ENCODE measurements at regions not wholly inside any gene's neighbourhood (a gene's known extent, or its start where the extent isn't known, plus 50 kb on each side); places are given as distances from the start of the nearest gene placed in this dataset.

DNA sequence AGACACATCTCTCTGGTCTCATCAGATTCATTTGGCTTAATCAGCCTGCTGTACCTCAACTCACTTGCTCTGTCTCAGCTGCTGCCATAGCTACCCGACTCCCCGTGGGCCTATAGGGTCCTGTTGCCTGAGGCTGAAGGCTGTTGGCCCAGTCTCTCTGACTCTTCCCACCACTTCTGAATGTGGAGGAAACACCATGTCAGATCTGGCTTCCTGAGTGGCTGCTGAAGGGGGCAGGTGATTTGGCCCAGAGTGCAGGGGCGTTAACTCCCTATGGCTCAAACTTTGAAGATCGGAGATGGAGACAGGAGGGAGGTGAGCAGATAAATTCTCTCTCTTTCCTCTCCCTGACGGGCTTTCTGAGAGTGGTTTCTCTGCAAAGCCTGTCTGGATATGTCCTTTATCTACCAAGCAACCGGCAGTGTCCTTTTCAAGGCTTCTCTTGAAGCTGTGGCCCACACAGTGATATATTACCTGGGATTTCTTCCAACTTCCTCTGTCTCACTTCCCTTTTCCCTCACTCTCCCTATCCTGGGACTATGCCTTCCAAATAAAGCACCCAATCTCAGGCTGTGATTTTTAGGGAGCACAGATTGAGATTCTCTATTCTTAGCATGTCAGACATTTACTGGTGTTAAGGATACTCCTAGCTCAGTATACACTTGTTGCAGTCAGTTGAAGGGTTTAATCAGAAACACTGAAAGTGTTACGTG is 334.9 kb upstream of the TBC1D5 start:
- ChIA-PET CTCF (no interaction called here), POLR2A (no interaction called here)
- DNase-seq = no peak
- Mint-ChIP-seq H3K27me3 (peaks cover 6% of the 10 kb centered on the region), H3K36me3 (ENCODE audit: low read depth) (no peaks in the 10 kb centered on the region), H3K27ac (no peak overlapping the region), H3K4me1 (ENCODE audit: low read depth) (no peaks in the 10 kb centered on the region), H3K4me3 (no peak overlapping the region), H3K9me3 (no peaks in the 10 kb centered on the region)
- Histone ChIP-seq H3K4me1 (ENCODE audit: insufficient read depth, low read length) (no peaks in the 10 kb centered on the region), H3K27me3 (ENCODE audit: control insufficient read depth in 1 of 2, insufficient read depth in 2 of 2, low read length in 2 of 2) (peaks cover 0 to 4% of the 10 kb centered on the region in 2 experiments), H3K4me3 (ENCODE audit: low read length) (no peak overlapping the region), H3K36me3 (ENCODE audit: insufficient read depth, low read length) (no peaks in the 10 kb centered on the region), H3K27ac (ENCODE audit: low read depth in 1 of 2, low read length in 2 of 2) (no peak overlapping the region), H3K9me3 (ENCODE audit: control insufficient read depth in 1 of 2, insufficient read depth in 1 of 2, low read length in 2 of 2) (no peaks in the 10 kb centered on the region)
- no peak for ATAC-seq (ENCODE audit: poor library complexity)
- intact Hi-C loops (cut with DNase I, micrococcal nuclease) = no loop called here
- TF ChIP-seq, protein P1, sequence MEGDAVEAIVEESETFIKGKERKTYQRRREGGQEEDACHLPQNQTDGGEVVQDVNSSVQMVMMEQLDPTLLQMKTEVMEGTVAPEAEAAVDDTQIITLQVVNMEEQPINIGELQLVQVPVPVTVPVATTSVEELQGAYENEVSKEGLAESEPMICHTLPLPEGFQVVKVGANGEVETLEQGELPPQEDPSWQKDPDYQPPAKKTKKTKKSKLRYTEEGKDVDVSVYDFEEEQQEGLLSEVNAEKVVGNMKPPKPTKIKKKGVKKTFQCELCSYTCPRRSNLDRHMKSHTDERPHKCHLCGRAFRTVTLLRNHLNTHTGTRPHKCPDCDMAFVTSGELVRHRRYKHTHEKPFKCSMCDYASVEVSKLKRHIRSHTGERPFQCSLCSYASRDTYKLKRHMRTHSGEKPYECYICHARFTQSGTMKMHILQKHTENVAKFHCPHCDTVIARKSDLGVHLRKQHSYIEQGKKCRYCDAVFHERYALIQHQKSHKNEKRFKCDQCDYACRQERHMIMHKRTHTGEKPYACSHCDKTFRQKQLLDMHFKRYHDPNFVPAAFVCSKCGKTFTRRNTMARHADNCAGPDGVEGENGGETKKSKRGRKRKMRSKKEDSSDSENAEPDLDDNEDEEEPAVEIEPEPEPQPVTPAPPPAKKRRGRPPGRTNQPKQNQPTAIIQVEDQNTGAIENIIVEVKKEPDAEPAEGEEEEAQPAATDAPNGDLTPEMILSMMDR (IDR thresholded peaks at IDR 0.05) = no peak

DNA sequence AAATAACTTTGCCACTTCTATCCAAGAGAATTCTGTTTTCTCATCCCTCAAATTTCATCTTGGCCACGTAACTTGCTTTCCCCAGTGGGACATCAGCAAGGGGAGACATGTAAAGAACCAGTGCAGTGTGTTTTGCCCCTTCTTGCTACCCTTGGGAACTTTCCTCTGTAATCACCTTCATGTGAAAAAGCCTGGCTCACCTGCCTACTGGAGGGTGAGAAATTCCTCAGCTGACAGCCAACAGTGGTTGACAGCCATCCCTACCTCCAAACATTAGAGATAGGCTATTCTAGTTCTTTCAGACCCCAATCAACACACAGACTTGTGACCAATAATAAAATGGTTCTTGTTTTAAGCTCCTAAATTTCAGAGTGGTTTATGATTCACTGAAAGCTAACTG is 333.9 kb upstream of the TBC1D5 start:
- no peaks in the 10 kb centered on the region for H3K4me1 ChIP-seq (ENCODE audit: insufficient read depth, low read length)

DNA sequence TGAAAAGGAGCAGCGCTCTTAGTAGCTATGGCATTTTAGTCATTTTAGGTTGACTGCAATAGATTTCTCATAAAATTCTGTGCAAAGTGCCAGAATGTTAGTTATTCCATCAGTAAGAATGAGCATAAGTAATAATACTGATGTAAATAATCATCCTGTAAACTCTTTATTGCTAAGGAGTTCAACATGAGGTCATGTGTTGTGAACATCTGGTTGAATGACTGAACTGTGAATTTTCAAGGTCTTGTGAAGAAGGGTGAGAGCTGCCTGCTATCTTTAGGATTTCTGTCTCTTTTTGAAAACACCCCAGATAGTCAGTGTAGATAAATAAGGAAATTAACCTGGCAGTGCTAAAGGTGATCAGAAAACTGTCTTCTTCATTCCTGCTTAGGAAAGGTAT is 333.4 kb upstream of the TBC1D5 start:
- no peaks in the 10 kb centered on the region for H3K9me3 Mint-ChIP-seq
- CTCF ChIA-PET = no interaction called here
- ATAC-seq (ENCODE audit: poor library complexity) (no peak), DNase-seq (no peak)
- no peaks in the 10 kb centered on the region for H3K9me3 ChIP-seq (ENCODE audit: control insufficient read depth in 1 of 2, insufficient read depth in 1 of 2, low read length in 2 of 2)
- H3K36me3 ChIP-seq (ENCODE audit: insufficient read depth, low read length) = no peaks in the 10 kb centered on the region
- no peaks in the 10 kb centered on the region for H3K4me1 ChIP-seq (ENCODE audit: insufficient read depth, low read length)
- intact Hi-C loops (cut with DNase I, micrococcal nuclease) = no loop called here
- H3K36me3 Mint-ChIP-seq (ENCODE audit: low read depth) = no peaks in the 10 kb centered on the region
- H3K4me3 ChIP-seq (ENCODE audit: low read length) = no peak overlapping the region
- TF ChIP-seq, protein P1 (IDR thresholded peaks at IDR 0.05) = no peak
- no peaks in the 10 kb centered on the region for H3K27me3 ChIP-seq (ENCODE audit: control insufficient read depth in 1 of 2, insufficient read depth in 2 of 2, low read length in 2 of 2)
- no peak overlapping the region for H3K4me3 Mint-ChIP-seq
- H3K27ac ChIP-seq (ENCODE audit: low read depth in 1 of 2, low read length in 2 of 2) = no peak overlapping the region
- POLR2A ChIA-PET = no interaction called here
- H3K4me1 Mint-ChIP-seq (ENCODE audit: low read depth) = no peaks in the 10 kb centered on the region
- H3K27ac Mint-ChIP-seq = no peak overlapping the region
- H3K27me3 Mint-ChIP-seq = peaks cover 6% of the 10 kb centered on the region

More for the DNA sequence above, 333.9 kb upstream of the TBC1D5 start:
- H3K36me3 ChIP-seq (ENCODE audit: insufficient read depth, low read length) = no peaks in the 10 kb centered on the region
- no peaks in the 10 kb centered on the region for H3K9me3 Mint-ChIP-seq
- POLR2A ChIA-PET = no interaction called here
- H3K27me3 Mint-ChIP-seq = peaks cover 6% of the 10 kb centered on the region
- no peak overlapping the region for H3K4me3 ChIP-seq (ENCODE audit: low read length)
- no peaks in the 10 kb centered on the region for H3K9me3 ChIP-seq (ENCODE audit: control insufficient read depth in 1 of 2, insufficient read depth in 1 of 2, low read length in 2 of 2)
- no peak overlapping the region for H3K27ac ChIP-seq (ENCODE audit: low read depth in 1 of 2, low read length in 2 of 2)
- CTCF ChIA-PET = no interaction called here
- TF ChIP-seq, protein P1 (IDR thresholded peaks at IDR 0.05) = no peak
- ATAC-seq (ENCODE audit: poor library complexity) (no peak), DNase-seq (no peak)
- no peak overlapping the region for H3K4me3 Mint-ChIP-seq
- H3K4me1 Mint-ChIP-seq (ENCODE audit: low read depth) = no peaks in the 10 kb centered on the region
- H3K27ac Mint-ChIP-seq = no peak overlapping the region
- no peaks in the 10 kb centered on the region for H3K36me3 Mint-ChIP-seq (ENCODE audit: low read depth)
- H3K27me3 ChIP-seq (ENCODE audit: control insufficient read depth in 1 of 2, insufficient read depth in 2 of 2, low read length in 2 of 2) = no peaks in the 10 kb centered on the region
- intact Hi-C loops (cut with DNase I, micrococcal nuclease) = no loop called here
